ENCODE measurements at regions not wholly inside any gene's neighbourhood (a gene's known extent, or its start where the extent isn't known, plus 50 kb on each side); places are given as distances from the start of the nearest gene placed in this dataset.

- DNase-seq (no peak), ATAC-seq (no peak)
- intact Hi-C loops (cut with DNase I, micrococcal nuclease), result no loop called here
- ChIA-PET POLR2A (no interaction called here), CTCF (no interaction called here)
- H3K27me3 Mint-ChIP-seq, result peaks cover 2% of the 10 kb centered on the region
- peaks cover 3% of the 10 kb centered on the region for H3K9me3 Mint-ChIP-seq (ENCODE audit: low read depth)
- no peak overlapping the region for H3K4me3 Mint-ChIP-seq
- H3K4me1 Mint-ChIP-seq, result peaks cover 11% of the 10 kb centered on the region
- H3K36me3 Mint-ChIP-seq (ENCODE audit: low read depth), result no peaks in the 10 kb centered on the region
- no peak overlapping the region for H3K27ac Mint-ChIP-seq
These were observed 174.4 kb upstream of the SHH start for GRCh38 chr7:155986497-155987160.

GRCh38 chr7:155985518-155986250, 173.4 kb upstream of the SHH start:
- no peak overlapping the region for H3K27ac Mint-ChIP-seq
- CTCF ChIA-PET, result interaction anchor here (0.7 kb wide), 1 partner anchor 869 kb away, joined by 4 read pairs; no protein-coding TSS in a partner anchor
- peaks cover 3% of the 10 kb centered on the region for H3K9me3 Mint-ChIP-seq (ENCODE audit: low read depth)
- POLR2A ChIA-PET, result no interaction called here
- no peak overlapping the region for H3K4me3 Mint-ChIP-seq
- H3K36me3 Mint-ChIP-seq (ENCODE audit: low read depth), result no peaks in the 10 kb centered on the region
- peaks cover 2% of the 10 kb centered on the region for H3K27me3 Mint-ChIP-seq
- DNase-seq (no peak), ATAC-seq (no peak)
- intact Hi-C loops (cut with DNase I, micrococcal nuclease), result no loop called here
- peaks cover 11% of the 10 kb centered on the region for H3K4me1 Mint-ChIP-seq

GRCh38 chr7:155984609-155985405, 172.5 kb upstream of the SHH start:
- H3K36me3 Mint-ChIP-seq (ENCODE audit: low read depth), result no peaks in the 10 kb centered on the region
- ChIA-PET POLR2A (no interaction called here), CTCF (interaction anchor here (0.5 to 0.7 kb wide), 2 partner anchors 463 to 495 kb away, joined by 3 read pairs; no protein-coding TSS in a partner anchor)
- H3K27me3 Mint-ChIP-seq, result peaks cover 2% of the 10 kb centered on the region
- H3K9me3 Mint-ChIP-seq (ENCODE audit: low read depth), result no peaks in the 10 kb centered on the region
- peaks cover 11% of the 10 kb centered on the region for H3K4me1 Mint-ChIP-seq
- H3K27ac Mint-ChIP-seq, result no peak overlapping the region
- ATAC-seq, result no peak
- DNase-seq, result no peak
- intact Hi-C loops (cut with DNase I, micrococcal nuclease), result no loop called here
- H3K4me3 Mint-ChIP-seq, result no peak overlapping the region

- no peaks in the 10 kb centered on the region for H3K9me3 Mint-ChIP-seq (ENCODE audit: low read depth)
- peaks cover 11% of the 10 kb centered on the region for H3K4me1 Mint-ChIP-seq
- H3K4me3 Mint-ChIP-seq, result no peak overlapping the region
- no peaks in the 10 kb centered on the region for H3K36me3 Mint-ChIP-seq (ENCODE audit: low read depth)
- DNase-seq, result no peak
- intact Hi-C loops (cut with DNase I, micrococcal nuclease), result no loop called here
- ChIA-PET CTCF (interaction anchor here (0.5 to 0.7 kb wide), 2 partner anchors 464 to 496 kb away, joined by 3 read pairs; no protein-coding TSS in a partner anchor), POLR2A (no interaction called here)
- no peaks in the 10 kb centered on the region for H3K27me3 Mint-ChIP-seq
- H3K27ac Mint-ChIP-seq, result no peak overlapping the region
- no peak for ATAC-seq
These were observed 171.8 kb upstream of the SHH start for GRCh38 chr7:155984028-155984580.

- DNase-seq, result no peak
- Mint-ChIP-seq H3K27me3 (no peaks in the 10 kb centered on the region), H3K9me3 (ENCODE audit: low read depth) (no peaks in the 10 kb centered on the region), H3K4me3 (no peak overlapping the region), H3K36me3 (ENCODE audit: low read depth) (no peaks in the 10 kb centered on the region), H3K27ac (no peak overlapping the region), H3K4me1 (peaks cover 6% of the 10 kb centered on the region)
- CTCF ChIA-PET, result no interaction called here
- POLR2A ChIA-PET, result no interaction called here
- intact Hi-C loops (cut with DNase I, micrococcal nuclease), result no loop called here
- ATAC-seq, result no peak
These were observed 171.0 kb upstream of the SHH start for GRCh38 chr7:155983176-155983815.

GRCh38 chr7:155981703-155982102, 169.4 kb upstream of the SHH start:
- H3K4me1 Mint-ChIP-seq, result no peaks in the 10 kb centered on the region
- H3K9me3 Mint-ChIP-seq (ENCODE audit: low read depth), result no peaks in the 10 kb centered on the region
- no peaks in the 10 kb centered on the region for H3K36me3 Mint-ChIP-seq (ENCODE audit: low read depth)
- H3K27me3 Mint-ChIP-seq, result peaks cover 4% of the 10 kb centered on the region
- ATAC-seq (no peak), DNase-seq (no peak)
- H3K4me3 Mint-ChIP-seq, result no peak overlapping the region
- intact Hi-C loops (cut with DNase I, micrococcal nuclease), result no loop called here
- H3K27ac Mint-ChIP-seq, result no peak overlapping the region
- ChIA-PET CTCF (no interaction called here), POLR2A (no interaction called here)

GRCh38 chr7:155980841-155981240, 168.6 kb upstream of the SHH start:
- Mint-ChIP-seq H3K36me3 (ENCODE audit: low read depth) (no peaks in the 10 kb centered on the region), H3K4me3 (no peak overlapping the region), H3K9me3 (ENCODE audit: low read depth) (no peaks in the 10 kb centered on the region), H3K4me1 (no peaks in the 10 kb centered on the region), H3K27ac (no peak overlapping the region), H3K27me3 (peaks cover 4% of the 10 kb centered on the region)
- ChIA-PET POLR2A (no interaction called here), CTCF (no interaction called here)
- intact Hi-C loops (cut with DNase I, micrococcal nuclease), result no loop called here
- ATAC-seq (no peak), DNase-seq (no peak)

- DNase-seq (no peak), ATAC-seq (no peak)
- CTCF ChIA-PET, result no interaction called here
- no peaks in the 10 kb centered on the region for H3K4me1 Mint-ChIP-seq
- POLR2A ChIA-PET, result no interaction called here
- no peak overlapping the region for H3K27ac Mint-ChIP-seq
- H3K27me3 Mint-ChIP-seq, result peaks cover 4% of the 10 kb centered on the region
- intact Hi-C loops (cut with DNase I, micrococcal nuclease), result no loop called here
- no peaks in the 10 kb centered on the region for H3K9me3 Mint-ChIP-seq (ENCODE audit: low read depth)
- no peaks in the 10 kb centered on the region for H3K36me3 Mint-ChIP-seq (ENCODE audit: low read depth)
- H3K4me3 Mint-ChIP-seq, result no peak overlapping the region
These were observed 167.7 kb upstream of the SHH start for GRCh38 chr7:155979994-155980393.

GRCh38 chr7:155979566-155979965, 167.3 kb upstream of the SHH start:
- no peak for ATAC-seq
- Mint-ChIP-seq H3K4me1 (no peaks in the 10 kb centered on the region), H3K4me3 (no peak overlapping the region), H3K27me3 (peaks cover 4% of the 10 kb centered on the region), H3K36me3 (ENCODE audit: low read depth) (no peaks in the 10 kb centered on the region), H3K27ac (no peak overlapping the region), H3K9me3 (ENCODE audit: low read depth) (no peaks in the 10 kb centered on the region)
- DNase-seq, result no peak
- CTCF ChIA-PET, result no interaction called here
- POLR2A ChIA-PET, result no interaction called here
- intact Hi-C loops (cut with DNase I, micrococcal nuclease), result no loop called here

- DNase-seq (no peak), ATAC-seq (no peak)
- Mint-ChIP-seq H3K27ac (no peak overlapping the region), H3K36me3 (ENCODE audit: low read depth) (no peaks in the 10 kb centered on the region), H3K4me3 (no peak overlapping the region), H3K27me3 (peaks cover 8% of the 10 kb centered on the region), H3K9me3 (ENCODE audit: low read depth) (no peaks in the 10 kb centered on the region), H3K4me1 (peaks cover 6% of the 10 kb centered on the region)
- POLR2A ChIA-PET, result no interaction called here
- intact Hi-C loops (cut with DNase I, micrococcal nuclease), result no loop called here
- CTCF ChIA-PET, result no interaction called here
These were observed 163.2 kb upstream of the SHH start for GRCh38 chr7:155975490-155975889.

GRCh38 chr7:155974186-155974897, 162.1 kb upstream of the SHH start:
- peaks cover 10% of the 10 kb centered on the region for H3K4me1 Mint-ChIP-seq
- intact Hi-C loops (cut with DNase I, micrococcal nuclease), result no loop called here
- DNase-seq, result no peak
- H3K27me3 Mint-ChIP-seq, result peaks cover 8% of the 10 kb centered on the region
- ChIA-PET CTCF (no interaction called here), POLR2A (no interaction called here)
- ATAC-seq, result no peak
- no peak overlapping the region for H3K27ac Mint-ChIP-seq
- H3K36me3 Mint-ChIP-seq (ENCODE audit: low read depth), result no peaks in the 10 kb centered on the region
- H3K4me3 Mint-ChIP-seq, result no peak overlapping the region
- no peaks in the 10 kb centered on the region for H3K9me3 Mint-ChIP-seq (ENCODE audit: low read depth)

Measured in activated CD4-positive, alpha-beta T cell treated with anti-CD3 and anti-CD28 coated beads for 36 hours (primary cell).